ENCODE measurements at regions not wholly inside any gene's neighbourhood (a gene's known extent, or its start where the extent isn't known, plus 50 kb on each side); places are given as distances from the start of the nearest gene placed in this dataset.
A peak's percentile ranks its signal among the peaks of the same experiment; 100 is the strongest.
"Not testable (repeated sequence)": the region's sequence is repeated elsewhere in the genome, so short reads cannot be mapped to it uniquely, and the experiment has no call there.

DNA sequence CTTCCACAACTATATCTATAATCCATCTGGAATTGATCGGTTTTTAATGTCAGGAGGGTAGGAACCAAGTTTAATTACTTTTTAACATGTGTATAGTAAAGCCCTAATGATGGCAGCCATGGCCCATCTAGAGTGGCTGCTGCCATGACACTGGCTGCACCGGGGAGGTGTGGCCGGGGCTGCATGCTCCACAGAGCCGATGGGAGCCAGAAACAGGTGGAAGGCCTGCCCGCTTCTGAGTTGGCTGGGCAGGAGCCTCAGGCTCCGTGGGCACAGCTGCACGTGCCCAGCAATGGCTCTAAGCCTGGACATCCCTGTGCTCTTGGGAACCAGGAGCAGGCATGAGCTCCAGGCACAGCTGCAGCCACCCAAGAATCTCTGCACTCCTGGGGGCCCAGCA, 73.0 kb downstream of the GBP6 start:
- no peak for DNase-seq (ENCODE audit: low spot score)

DNA sequence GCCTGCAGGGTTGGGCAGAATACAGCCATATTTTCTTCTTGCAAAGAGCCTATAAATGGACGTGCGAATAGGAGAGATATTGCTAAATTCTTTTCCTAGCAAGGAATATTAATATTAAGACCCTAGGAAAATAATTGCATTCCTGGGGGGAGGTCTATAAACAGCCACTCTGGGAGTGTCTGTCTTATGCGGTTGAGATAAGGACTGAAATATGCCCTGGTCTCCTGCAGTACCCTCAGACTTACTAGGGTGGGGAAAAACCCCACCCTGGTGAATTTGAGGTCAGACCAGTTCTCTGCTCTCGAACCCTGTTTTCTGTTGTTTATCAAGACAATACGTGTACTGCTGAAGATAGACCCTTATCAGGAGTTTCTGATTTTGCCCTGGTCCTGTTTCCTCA, 74.4 kb downstream of the GBP6 start:
- DNase-seq (ENCODE audit: low spot score): not testable (repeated sequence)

DNA sequence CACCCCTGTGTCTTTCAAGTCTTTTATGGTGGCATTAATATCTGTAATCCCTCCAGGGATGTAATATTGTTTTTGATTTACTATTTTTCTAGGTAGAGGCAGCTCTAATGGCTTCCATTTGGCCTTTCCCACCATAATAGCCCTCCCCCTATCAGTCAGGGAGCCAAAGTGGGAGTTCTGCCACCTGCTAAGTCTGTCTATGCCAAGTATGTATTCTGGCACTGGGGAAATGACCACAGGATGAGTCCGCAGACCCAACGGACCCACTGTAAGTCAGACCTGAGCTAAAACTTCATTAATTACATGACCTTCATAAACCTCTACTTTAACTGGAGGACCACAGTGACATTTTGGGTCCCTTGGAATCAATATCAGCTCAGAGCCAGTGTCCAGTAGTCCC, 77.1 kb downstream of the GBP6 start:
- DNase-seq (ENCODE audit: low spot score): no peak

DNA sequence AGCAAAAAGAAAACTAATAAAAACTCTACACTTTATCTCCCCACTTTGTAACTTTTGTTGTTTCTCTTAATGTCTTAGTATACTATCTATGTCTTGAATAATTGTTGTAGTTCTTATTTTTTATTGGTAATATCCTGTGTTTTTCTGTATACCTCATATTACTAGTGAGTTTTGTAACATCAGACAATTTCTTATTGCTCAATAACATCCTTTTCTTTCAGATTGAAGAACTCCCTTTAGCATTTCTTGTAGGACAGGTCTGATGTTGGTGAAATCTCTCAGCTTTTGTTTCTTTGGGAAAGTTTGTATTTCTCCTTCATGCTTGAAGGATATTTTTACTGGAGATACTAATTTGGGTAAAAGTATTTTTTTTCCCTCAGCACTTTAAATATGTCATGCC, 79.8 kb upstream of the LRRC8B start:
- no peak for DNase-seq (ENCODE audit: low spot score)

DNA sequence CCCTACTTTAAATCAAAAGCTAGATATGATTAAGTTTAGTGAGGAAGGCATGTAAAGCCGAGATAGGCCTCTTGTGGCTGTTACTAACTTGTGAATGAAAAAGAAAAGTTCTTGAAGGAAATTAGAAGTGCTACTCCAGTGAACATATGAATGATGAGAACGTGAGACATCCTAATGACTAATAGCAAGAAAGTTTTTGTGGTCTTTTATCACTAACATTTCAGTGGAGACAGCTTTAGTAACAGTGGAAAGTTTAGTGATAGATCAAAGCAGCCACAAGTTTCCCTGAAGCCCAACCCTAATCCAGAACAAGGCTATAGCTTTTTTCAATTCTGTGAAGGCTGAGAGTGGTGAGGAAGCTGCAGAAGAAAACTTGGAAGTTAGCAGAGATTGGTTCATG, 73.6 kb upstream of the LRRC8B start:
- no peak for DNase-seq (ENCODE audit: low spot score)

DNA sequence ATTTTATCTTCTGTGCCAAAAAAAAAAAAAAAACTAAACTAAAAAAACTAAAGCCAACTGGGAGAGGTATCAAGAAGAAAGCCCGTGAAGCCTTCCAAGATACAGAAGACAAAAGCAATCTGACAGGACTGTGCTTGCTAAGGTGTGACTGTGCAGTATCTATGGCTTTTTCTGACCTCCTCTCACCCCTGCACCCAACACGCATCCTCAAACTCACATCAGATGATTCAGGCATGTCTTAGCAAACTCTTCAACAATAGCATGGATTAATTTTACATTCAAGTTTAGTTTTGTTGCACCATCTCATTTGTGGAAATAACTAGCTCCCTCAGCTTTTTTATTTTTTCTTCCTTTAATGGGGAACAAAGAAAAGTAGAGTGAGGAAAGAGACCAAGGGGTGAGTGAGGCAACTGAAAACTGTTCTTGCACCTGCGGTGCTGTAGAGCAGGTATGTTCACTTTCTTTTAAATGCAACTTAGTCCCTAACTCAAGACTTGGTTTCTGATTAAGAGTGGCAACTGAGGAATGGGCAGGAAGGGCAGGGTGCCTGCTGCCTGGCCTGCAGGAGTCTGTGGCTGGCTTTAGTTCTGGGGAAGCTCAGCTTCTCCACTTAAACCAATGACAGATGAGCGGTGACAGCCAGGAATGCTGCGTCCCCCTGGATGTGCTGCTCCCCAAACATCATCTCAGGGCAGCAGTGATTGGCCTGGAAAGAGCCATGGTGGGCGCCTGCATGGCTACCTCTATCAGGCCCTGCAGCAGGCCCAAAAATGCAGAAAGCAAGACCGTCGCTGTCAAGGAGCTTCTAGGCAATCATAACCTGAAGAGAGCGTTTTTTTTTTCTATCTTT, 71.3 kb upstream of the LRRC8B start:
- no peak for DNase-seq (ENCODE audit: low spot score)

DNA sequence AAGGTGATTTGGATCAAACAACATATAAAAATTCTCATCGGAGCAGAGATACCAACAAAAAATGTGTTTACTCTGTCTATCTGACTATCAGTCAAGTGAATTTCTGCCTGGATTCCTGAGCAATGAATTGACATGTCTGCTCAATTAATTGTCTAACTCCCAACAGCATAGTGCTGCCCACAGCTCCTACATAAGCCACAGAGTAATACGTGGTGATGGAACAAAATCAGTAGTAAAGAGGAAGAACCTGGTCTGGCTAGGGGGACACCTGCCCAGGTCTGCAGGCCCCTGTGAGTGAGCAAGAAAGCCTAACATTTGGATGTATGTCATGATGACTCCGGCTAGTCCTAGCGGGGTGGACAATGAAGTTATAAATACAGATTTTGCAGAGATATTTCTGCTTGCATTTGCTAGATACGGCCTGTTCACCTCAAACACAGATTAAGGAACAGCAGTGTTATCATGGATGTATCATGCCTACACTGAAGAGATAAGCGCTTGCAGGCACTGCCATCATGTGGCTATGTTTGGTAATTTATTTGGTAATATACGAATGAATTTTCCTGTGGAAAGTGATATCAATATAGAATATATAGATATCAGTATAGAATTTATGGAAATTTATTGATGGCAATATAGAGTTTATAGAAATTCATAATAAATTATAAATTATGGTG, 69.6 kb upstream of the LRRC8B start:
- peak; percentile 53 for DNase-seq (ENCODE audit: low spot score)

DNA sequence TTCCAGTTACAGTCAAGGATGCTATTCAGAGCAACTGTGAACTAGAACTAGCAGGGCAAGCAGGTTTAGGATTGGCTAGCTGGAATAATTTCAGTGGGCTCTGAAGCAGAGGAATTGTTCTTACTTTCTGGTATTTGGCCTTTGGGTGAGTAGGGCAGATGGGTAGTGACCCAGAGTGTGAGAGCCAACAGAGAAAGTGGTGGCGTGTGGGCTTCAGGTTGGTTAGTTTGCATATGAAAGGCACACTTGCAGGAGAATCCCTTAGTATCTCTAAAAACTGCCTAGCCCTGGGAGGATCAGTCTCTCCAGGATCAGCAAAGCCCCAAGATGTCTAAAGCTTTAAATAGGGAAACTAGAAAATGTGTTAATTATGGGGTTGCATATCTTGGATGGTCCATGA, 67.6 kb upstream of the LRRC8B start:
- DNase-seq (ENCODE audit: low spot score): no peak

DNA sequence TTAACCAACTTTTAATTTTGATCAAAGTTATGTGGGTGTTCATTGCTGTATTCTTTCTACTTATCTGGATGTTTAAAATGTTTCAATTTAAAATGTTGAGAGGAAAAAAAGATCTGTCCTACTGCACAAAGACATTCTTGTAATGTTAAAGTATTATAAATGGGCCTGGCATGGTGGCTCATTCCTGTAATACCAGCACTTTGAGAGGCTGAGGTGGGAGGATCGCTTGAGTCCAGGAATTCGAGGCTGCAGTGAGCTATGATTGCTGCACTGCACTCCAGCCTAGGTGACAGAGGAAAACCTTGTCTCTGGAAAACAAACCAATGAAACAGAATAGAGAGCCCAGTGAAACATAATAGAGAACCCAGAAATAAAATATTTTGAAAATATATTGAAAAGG, 65.5 kb upstream of the LRRC8B start:
- no peak for DNase-seq (ENCODE audit: low spot score)

DNA sequence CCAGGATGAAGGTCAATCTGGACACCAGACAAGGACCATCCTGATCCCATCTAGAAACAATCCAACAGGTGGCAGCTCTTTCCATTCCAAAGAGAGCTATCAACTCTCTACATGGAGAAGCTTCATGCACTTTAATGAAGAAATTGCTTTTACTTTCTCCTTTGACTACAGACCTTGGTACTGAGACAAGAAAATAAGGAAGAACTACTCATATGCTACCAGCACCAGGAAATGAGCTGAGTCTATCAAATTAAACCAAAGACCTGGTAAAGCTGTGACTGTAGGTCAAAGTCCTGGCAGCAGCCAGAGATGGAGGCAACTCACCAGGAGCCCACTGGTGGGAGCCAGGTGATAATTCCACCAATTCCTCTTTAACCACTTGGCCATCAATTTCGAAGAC, 64.3 kb upstream of the LRRC8B start:
- no peak for DNase-seq (ENCODE audit: low spot score)

DNA sequence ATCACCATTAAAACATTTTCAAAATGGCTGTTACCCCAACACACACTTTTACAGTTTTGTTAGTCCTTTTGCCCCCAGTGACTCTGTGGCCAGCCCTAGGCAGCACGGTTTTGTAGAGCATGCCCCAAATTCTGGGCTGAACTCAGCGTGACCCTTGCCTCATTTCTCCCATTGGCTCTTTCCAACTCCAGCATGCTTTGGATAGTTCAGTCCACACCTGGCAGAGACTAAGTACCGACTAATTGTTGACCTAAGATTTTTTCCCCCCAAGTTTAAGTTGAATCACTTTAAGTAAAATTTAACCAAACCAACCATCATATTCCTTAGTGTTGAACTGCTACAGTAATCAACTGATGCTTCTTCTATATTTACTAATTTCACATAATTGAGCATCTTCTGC, 62.4 kb upstream of the LRRC8B start:
- DNase-seq (ENCODE audit: low spot score): no peak

DNA sequence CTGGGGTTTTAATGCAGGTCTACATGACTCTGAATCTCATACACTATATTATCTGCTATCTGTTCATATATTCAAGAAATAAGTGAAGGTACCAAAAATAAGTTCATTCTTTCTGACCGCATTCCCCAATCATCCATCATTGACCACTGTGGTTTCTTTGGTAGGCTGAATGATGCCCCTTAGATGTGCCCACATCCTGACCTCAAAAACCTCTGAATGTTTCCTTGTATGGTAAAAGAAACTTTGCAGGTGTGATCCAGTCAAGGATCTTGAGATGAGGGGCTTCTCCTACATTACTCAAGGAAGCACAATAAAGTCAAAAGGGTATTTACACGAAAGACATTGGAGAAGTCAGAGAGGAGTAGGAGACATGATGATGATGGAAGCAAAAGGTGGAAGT, 60.6 kb upstream of the LRRC8B start:
- DNase-seq (ENCODE audit: low spot score): no peak

DNA sequence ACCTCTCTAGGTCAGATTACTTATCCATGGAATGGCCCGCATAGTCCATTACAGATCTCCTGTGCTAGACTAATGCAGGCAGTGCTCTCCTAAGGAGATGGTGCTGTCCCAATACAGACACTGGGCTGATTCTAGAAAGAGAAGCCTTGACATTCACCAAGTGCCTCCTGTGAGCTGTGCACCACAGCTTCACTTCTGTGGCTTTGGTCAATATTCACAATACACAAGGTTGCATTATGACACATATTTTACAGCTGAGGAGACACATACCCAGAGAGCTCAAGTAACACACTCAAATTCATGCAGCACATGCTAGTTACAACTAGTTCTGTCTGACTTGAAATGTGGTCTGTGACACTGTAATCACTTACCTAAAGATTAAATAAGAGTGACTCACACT, 59.4 kb upstream of the LRRC8B start:
- DNase-seq (ENCODE audit: low spot score): no peak

DNA sequence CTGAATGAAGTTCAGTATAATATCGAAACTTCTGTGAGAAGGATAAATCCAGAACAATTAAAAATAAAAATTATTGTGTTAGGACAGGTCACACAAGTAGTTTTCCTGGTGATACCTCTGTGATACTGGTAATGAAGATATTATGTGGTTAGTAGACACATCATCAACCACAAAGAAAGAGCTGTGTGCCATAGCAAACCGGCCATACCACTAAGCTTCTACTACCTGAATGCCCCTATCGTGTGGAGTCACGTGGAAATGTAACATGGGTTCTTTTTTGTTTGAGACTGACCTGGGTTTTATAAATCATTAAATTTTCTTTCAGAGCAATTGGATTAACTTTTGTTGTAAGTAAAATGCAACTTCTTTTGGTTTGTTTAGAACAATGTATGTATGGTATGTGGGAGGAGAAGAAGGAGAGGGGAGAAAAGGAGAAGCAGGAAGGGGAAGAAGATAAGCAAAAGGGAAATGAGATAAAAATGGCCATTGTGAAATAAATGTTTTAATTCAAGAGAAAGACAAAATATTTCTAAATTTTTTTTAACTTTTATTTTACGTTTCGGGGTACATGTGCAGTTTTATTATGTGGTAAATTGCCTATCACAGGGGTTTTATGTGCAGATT, 58.2 kb upstream of the LRRC8B start:
- DNase-seq (ENCODE audit: low spot score): no peak

DNA sequence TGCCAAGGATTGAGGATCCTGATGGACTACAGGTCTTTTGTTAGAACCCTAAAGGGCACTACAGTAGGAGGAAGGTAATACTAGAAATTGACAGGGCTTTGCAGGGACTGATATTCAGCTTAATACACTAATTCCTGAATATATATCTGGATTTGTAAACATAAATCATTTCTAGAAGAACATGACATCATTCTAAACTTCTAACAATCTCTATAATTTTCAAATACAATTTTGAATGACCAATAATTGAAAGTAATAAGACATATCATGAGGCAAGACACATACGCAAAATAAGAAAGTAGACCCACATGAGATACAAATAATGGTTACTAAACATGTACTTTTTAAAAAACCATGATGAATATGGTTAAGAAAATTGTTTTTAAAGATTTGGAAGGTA, 52.4 kb upstream of the LRRC8B start:
- DNase-seq (ENCODE audit: low spot score): no peak

DNA sequence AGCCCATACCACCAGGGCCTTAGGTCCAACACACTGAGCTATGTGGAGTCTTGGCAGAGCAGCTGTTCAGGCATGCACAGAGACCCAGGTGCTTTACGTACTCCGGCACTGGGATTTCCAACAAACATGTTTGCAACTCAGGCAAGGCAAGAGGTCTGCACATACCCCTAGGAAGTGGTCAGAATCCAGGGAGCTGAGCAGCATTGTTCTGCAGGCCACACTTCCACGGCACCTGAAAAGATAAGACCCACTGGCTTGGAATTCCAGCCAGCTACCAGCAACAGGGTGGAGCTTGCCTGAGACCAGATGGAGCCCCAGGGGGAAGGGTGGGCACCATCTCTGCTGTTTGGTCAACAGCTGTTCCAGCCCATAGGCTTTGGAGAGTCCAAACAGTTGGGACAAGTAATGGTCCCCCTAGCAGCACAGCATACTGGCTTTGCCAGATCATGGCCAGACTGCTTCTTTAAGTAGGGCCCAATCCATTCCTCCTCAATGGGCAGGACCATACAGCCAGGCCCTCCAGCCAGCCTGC, 51.7 kb upstream of the LRRC8B start:
- no peak for DNase-seq (ENCODE audit: low spot score)
